ENCODE measurements at regions not wholly inside any gene's neighbourhood (a gene's known extent, or its start where the extent isn't known, plus 50 kb on each side); places are given as distances from the start of the nearest gene placed in this dataset.

DNA sequence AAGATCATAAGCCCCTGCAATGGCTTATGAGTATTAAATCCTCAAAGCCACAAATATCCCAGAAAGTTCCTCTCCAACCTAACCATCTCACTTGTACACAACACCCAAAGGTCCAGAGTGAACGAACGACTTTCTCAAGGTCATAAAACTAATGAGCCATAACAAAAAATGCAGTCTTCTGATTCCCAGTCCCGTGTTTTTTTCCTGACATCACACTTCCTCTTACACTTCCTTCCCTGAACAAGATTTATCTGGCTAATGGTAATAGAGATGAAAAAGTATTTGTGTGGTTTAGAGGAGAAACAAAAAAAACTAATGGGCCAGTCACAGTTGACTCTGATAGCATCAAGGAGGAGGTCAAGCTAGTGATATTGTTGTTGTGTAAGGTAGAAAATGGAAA lies 99.5 kb upstream of the KLHL13 start:
- TF ChIP-seq POLR2AphosphoS5 (IDR thresholded peaks at IDR 0.05; ENCODE audit: borderline replicate concordance, low read depth, low read length) (no peak), EZH2 (IDR thresholded peaks at IDR 0.05) (no peak), FOXP2 (optimal IDR thresholded peaks at IDR 0.05; ENCODE audit: control extremely low read depth, extremely low read length, insufficient read depth) (no peak)
